NT2/D1 (cell line): ENCODE measurements at regions not wholly inside any gene's neighbourhood (a gene's known extent, or its start where the extent isn't known, plus 50 kb on each side); places are given as distances from the start of the nearest gene placed in this dataset.
"Not testable (repeated sequence)": the region's sequence is repeated elsewhere in the genome, so short reads cannot be mapped to it uniquely, and the experiment has no call there.

Source experiments
- YY1 ChIP-seq: IDR thresholded peaks from 2 replicates; pipeline ENCODE4 v1.6.1; 2011; ENCODE audit not compliant: insufficient read length, insufficient read depth
- ZNF274 ChIP-seq: IDR thresholded peaks from 2 replicates; pipeline ENCODE4 v1.6.1; 2011; ENCODE audit warnings: mild to moderate bottlenecking, low read depth, low read length

- TF ChIP-seq ZNF274, YY1: not testable (repeated sequence)
Measured at GRCh38 chr1:143862722-143863121, 109.1 kb downstream of the FAM72C start.
